GM12878 (cell line): ENCODE measurements at regions not wholly inside any gene's neighbourhood (a gene's known extent, or its start where the extent isn't known, plus 50 kb on each side); places are given as distances from the start of the nearest gene placed in this dataset.

Source experiments
- ATAC-seq: fragments of 200-7000 bp; cut with Tn5 transposase; 3 replicates; pipeline ENCODE4 v1.9.1; 2020; ENCODE audit warnings: mild to moderate bottlenecking, moderate library complexity
- BruUV-seq: library from RNA; stranded (reverse); fragments of 400-500 nt; replicated peaks from 2 replicates; lab custom pipeline; 2021; lab: Mats Ljungman, UMichigan
- CTCF ChIA-PET: fragments of 300-600 bp; sonication (Branson Sonifier 250); formaldehyde crosslinking; extraction: SDS; loops from one replicate; lab custom pipeline; 2021; ENCODE audit warnings: inconsistent platforms; lab: Yijun Ruan, JAX
- POLR2A ChIA-PET: fragments of 350-600 bp; formaldehyde crosslinking; extraction: SDS; loops from one replicate; lab custom pipeline; 2021; ENCODE audit warnings: inconsistent platforms; lab: Charles Lee
- RAD21 ChIA-PET: fragments of 300-600 bp; sonication (Branson Sonifier 250); formaldehyde crosslinking; loops from one replicate; lab custom pipeline; 2023; ENCODE audit warnings: antibody characterized with exemption; ENCODE audit not compliant: unreplicated experiment; lab: Charles Lee
- SMC1A ChIA-PET: fragments of 300-600 bp; sonication (Branson Sonifier 250); formaldehyde crosslinking; loops from one replicate; lab custom pipeline; 2023; ENCODE audit not compliant: unreplicated experiment, uncharacterized antibody; lab: Charles Lee
- DNase-seq: peaks from one replicate; pipeline ENCODE4 v3.0.0-alpha.2; 2011; ENCODE audit warnings: low read depth, low spot score
- FAIRE-seq: peaks from 3 replicates; lab custom pipeline; 2011; peaks lifted over from hg19 to GRCh38; lab: Jason Lieb, UNC
- H2AFZ ChIP-seq: 2 replicates; pipeline ENCODE4 v1.6.0; 2011; ENCODE audit warnings: low read depth, low read length, control low read depth; ENCODE audit not compliant: control insufficient read depth
- H3K27ac ChIP-seq: 2 replicates; pipeline ENCODE4 v1.5.1; 2011; ENCODE audit warnings: control low read depth; ENCODE audit not compliant: control insufficient read depth, insufficient read depth
- H3K27me3 ChIP-seq, 2 experiments: replicated peaks in 1 of 2; 2 replicates each; pipeline versions ENCODE4 v1.6.0 to v1.6.1; 2011; ENCODE audit warnings: low read length in 1 of 2; ENCODE audit not compliant: control insufficient read depth in 2 of 2, insufficient read depth in 2 of 2
- H3K36me3 ChIP-seq, 2 experiments: 2 replicates each; pipeline ENCODE4 v1.5.1; 2011; ENCODE audit warnings: low read length in 1 of 2; ENCODE audit not compliant: control insufficient read depth in 2 of 2, insufficient read depth in 2 of 2
- H3K4me1 ChIP-seq: 2 replicates; pipeline ENCODE4 v1.6.1; 2011; ENCODE audit warnings: mild to moderate bottlenecking, low read length, moderate library complexity, mixed read lengths; ENCODE audit not compliant: control insufficient read depth, insufficient read depth
- H3K4me2 ChIP-seq: 2 replicates; pipeline ENCODE4 v1.6.0; 2011; ENCODE audit warnings: control low read depth; ENCODE audit not compliant: control insufficient read depth, insufficient read depth
- H3K4me3 ChIP-seq: fragments of 200-600 bp; sonication (generic); 2 replicates; pipeline ENCODE4 v1.5.1; 2016
- H3K79me2 ChIP-seq: 2 replicates; pipeline ENCODE4 v1.6.0; 2011; ENCODE audit warnings: low read length; ENCODE audit not compliant: control insufficient read depth, insufficient read depth
- H3K9ac ChIP-seq: 2 replicates; pipeline ENCODE4 v1.8.0; 2011; ENCODE audit warnings: low read length, control low read depth, mixed read lengths; ENCODE audit not compliant: control insufficient read depth, insufficient read depth
- H3K9me3 ChIP-seq: replicated peaks from 3 replicates; pipeline ENCODE4 v1.5.1; 2011; ENCODE audit warnings: mild to moderate bottlenecking, low read length; ENCODE audit not compliant: control insufficient read depth, insufficient read depth
- H4K20me1 ChIP-seq: 2 replicates; pipeline ENCODE4 v1.6.0; 2011; ENCODE audit not compliant: control insufficient read depth, insufficient read depth
- ASH2L ChIP-seq: fragments of 300-600, 200-600 bp; sonication (generic); IDR thresholded peaks from 2 replicates; pipeline ENCODE4 v1.6.1; 2017; ENCODE audit warnings: low read depth, mild to moderate bottlenecking, borderline replicate concordance
- ATF2 ChIP-seq: IDR thresholded peaks from 2 replicates; pipeline ENCODE4 v1.6.1; 2012; ENCODE audit warnings: low read length, inconsistent platforms
- ATF3 ChIP-seq: IDR thresholded peaks from 2 replicates; pipeline ENCODE4 v1.6.1; 2011; ENCODE audit warnings: low read depth, mild to moderate bottlenecking, low read length, moderate library complexity, borderline replicate concordance; ENCODE audit errors: extremely low read depth
- BCL3 ChIP-seq: IDR thresholded peaks from 2 replicates; pipeline ENCODE4 v1.6.1; 2011; ENCODE audit warnings: borderline replicate concordance, low read depth, mild to moderate bottlenecking, moderate library complexity, low read length; ENCODE audit not compliant: insufficient read depth, poor library complexity, severe bottlenecking
- CHD4 ChIP-seq: fragments of 200-600 bp; sonication (generic); IDR thresholded peaks from 2 replicates; pipeline ENCODE4 v1.6.1; 2016; ENCODE audit warnings: mild to moderate bottlenecking
- CTCF ChIP-seq, 3 experiments: IDR thresholded peaks in 2 of 3; conservative IDR thresholded peaks in 1 of 3; 2 replicates each; pipeline ENCODE4 v1.5.1; 2011; ENCODE audit warnings: low read depth in 3 of 3, low read length in 3 of 3, mild to moderate bottlenecking in 3 of 3, control low read depth in 2 of 3, moderate library complexity in 2 of 3, inconsistent platforms in 1 of 3, mixed read lengths in 1 of 3; ENCODE audit not compliant: control insufficient read depth in 2 of 3, insufficient read depth in 1 of 3; ENCODE audit errors: extremely low read depth in 1 of 3
- GATAD2B ChIP-seq: fragments of 450-650 bp; conservative IDR thresholded peaks from 2 replicates; pipeline ENCODE4 v1.6.1; 2017; ENCODE audit warnings: low read depth, mild to moderate bottlenecking, moderate library complexity
- HDAC6 ChIP-seq: fragments of 200-600 bp; sonication (generic); IDR thresholded peaks from one replicate; pipeline ENCODE4 v1.8.0; 2017; ENCODE audit warnings: antibody characterized with exemption; ENCODE audit not compliant: unreplicated experiment
- MXI1 ChIP-seq: fragments of 150-350 bp; IDR thresholded peaks from 2 replicates; pipeline ENCODE4 v1.6.1; 2011; ENCODE audit warnings: low read depth, mild to moderate bottlenecking, inconsistent platforms, low read length, improper control_type of control experiment
- NR2C2 ChIP-seq: IDR thresholded peaks from 2 replicates; pipeline ENCODE4 v1.6.1; 2011; ENCODE audit warnings: borderline replicate concordance, low read depth; ENCODE audit not compliant: control insufficient read depth, insufficient read length
- PAX8 ChIP-seq: fragments of 450-650 bp; IDR thresholded peaks from 2 replicates; pipeline ENCODE4 v1.6.1; 2017; ENCODE audit warnings: mild to moderate bottlenecking, moderate library complexity
- RAD21 ChIP-seq: IDR thresholded peaks from 2 replicates; pipeline ENCODE4 v1.6.1; 2011; ENCODE audit warnings: mild to moderate bottlenecking, low read depth, low read length, moderate library complexity; ENCODE audit not compliant: insufficient read depth
- SMC3 ChIP-seq: IDR thresholded peaks from 2 replicates; pipeline ENCODE4 v1.6.1; 2011; ENCODE audit warnings: low read length, improper control_type of control experiment, borderline replicate concordance
- TCF12 ChIP-seq: IDR thresholded peaks from 2 replicates; pipeline ENCODE4 v1.6.1; 2011; ENCODE audit warnings: low read depth, mild to moderate bottlenecking, low read length
- ZNF207 ChIP-seq: fragments of 450-650 bp; IDR thresholded peaks from 2 replicates; pipeline ENCODE4 v1.6.1; 2014; ENCODE audit warnings: antibody characterized with exemption, mild to moderate bottlenecking, borderline replicate concordance
- ZNF217 ChIP-seq: fragments of 450-650 bp; IDR thresholded peaks from 2 replicates; pipeline ENCODE4 v1.6.1; 2017; ENCODE audit warnings: antibody characterized with exemption, mild to moderate bottlenecking
- WGBS: methylation state at CpG from one replicate; pipeline ENCODE4 v1.1.6; 2016; ENCODE audit warnings: low lambda C conversion rate; ENCODE audit not compliant: insufficient replicate concordance, insufficient coverage; ENCODE audit errors: missing lambda C conversion rate; 5-methylcytosine and 5-hydroxymethylcytosine counted together
- in situ Hi-C: fragments of 300-500 bp; cut with MboI; formaldehyde crosslinking; loops from 9 replicates; pipeline ENCODE4 v1.14.3; 2018; ENCODE audit warnings: mixed read lengths
- intact Hi-C: fragments of 100-400 bp; cut with micrococcal nuclease; formaldehyde crosslinking; loops from one replicate; pipeline ENCODE4 v1.14.2; 2022; ENCODE audit not compliant: unreplicated experiment

GRCh38 chr18:8478968-8479370 is 130.3 kb upstream of the RAB12 start:
- ChIA-PET POLR2A (no interaction called here), CTCF (interaction anchor here (0.7 to 2.9 kb wide), 12 partner anchors 8 to 1253 kb away, joined by 3 to 13 read pairs (median 4); partner anchors contain the start of gene RAB12), RAD21 (interaction anchor here (1.0 to 1.7 kb wide), 2 partner anchors 110 to 1256 kb away, joined by 3 to 4 read pairs; no protein-coding TSS in a partner anchor), SMC1A (interaction anchor here (1.2 to 1.3 kb wide), 3 partner anchors 126 to 509 kb away, joined by 3 to 6 read pairs (median 5); no protein-coding TSS in a partner anchor)
- H3K4me3 ChIP-seq, result no peak overlapping the region
- ATAC-seq, result no peak; the same call in 2 of the 3 replicates
- H2AFZ ChIP-seq, result no peak overlapping the region
- H3K4me1 ChIP-seq, result no peaks in the 10 kb centered on the region
- no TSS peak for BruUV-seq
- no peaks in the 10 kb centered on the region; a peak in 2 of 4 replicates for H3K27me3 ChIP-seq
- H3K79me2 ChIP-seq, result no peaks in the 10 kb centered on the region
- H3K9me3 ChIP-seq, result no peaks in the 10 kb centered on the region
- H3K4me2 ChIP-seq, result no peak overlapping the region
- no peak for FAIRE-seq
- H3K27ac ChIP-seq, result no peak overlapping the region
- DNase-seq, result no peak
- no peak overlapping the region for H3K9ac ChIP-seq
- no peaks in the 10 kb centered on the region for H4K20me1 ChIP-seq
- intact Hi-C loops, result loop anchor here (1.0 to 2.0 kb wide), 2 partner anchors 128 to 510 kb away; no protein-coding TSS in a partner anchor
- in situ Hi-C loops, result loop anchor here (25.0 kb wide), 1 partner anchor 508 kb away; no protein-coding TSS in a partner anchor
- WGBS, result 44% methylated on average over 11 of the region's 11 CpGs
- H3K36me3 ChIP-seq, result no peaks in the 10 kb centered on the region
- TF ChIP-seq HDAC6 (no peak), MXI1 (no peak), ASH2L (no peak), ATF2 (no peak), CTCF (IDR thresholded peaks at IDR 0.05 in 2 of 3, conservative IDR thresholded peaks at IDR 0.05 in 1 of 3; ENCODE audit: control insufficient read depth in 2 of 3, extremely low read depth in 1 of 3, insufficient read depth in 1 of 3, low read depth in 3 of 3, low read length in 3 of 3) (no peak), NR2C2 (no peak), SMC3 (no peak), ATF3 (no peak), CHD4 (no peak), BCL3 (no peak), GATAD2B (no peak), ZNF217 (no peak), PAX8 (no peak), RAD21 (no peak), ZNF207 (no peak), TCF12 (no peak)
